Neural cell (in vitro differentiated cells): ENCODE measurements at regions not wholly inside any gene's neighbourhood (a gene's known extent, or its start where the extent isn't known, plus 50 kb on each side); places are given as distances from the start of the nearest gene placed in this dataset.

Experiments
- H2AFZ ChIP-seq: fragments of 200-600, 300-800 bp; sonication (generic), shearing (Covaris generic); 2 replicates; pipeline ENCODE4 v1.6.0; 2014; ENCODE audit warnings: low read depth, mild to moderate bottlenecking, antibody characterized with exemption, low read length, moderate library complexity
- H3F3A ChIP-seq: fragments of 200-600 bp; shearing (Covaris generic); 2 replicates; pipeline ENCODE4 v1.6.1; 2016; ENCODE audit warnings: mild to moderate bottlenecking, moderate library complexity, mixed read lengths, antibody characterized with exemption, low read length; ENCODE audit not compliant: insufficient read depth, poor library complexity, severe bottlenecking
- H3K27ac ChIP-seq: fragments of 200-600, 300-800 bp; sonication (generic), shearing (Covaris generic); 2 replicates; pipeline ENCODE4 v1.5.1; 2014; ENCODE audit warnings: mild to moderate bottlenecking, low read length, moderate library complexity
- H3K27me3 ChIP-seq: fragments of 300-800, 200-600 bp; sonication (generic), shearing (Covaris generic); 2 replicates; pipeline ENCODE4 v1.6.0; 2014; ENCODE audit warnings: mild to moderate bottlenecking, low read depth, low read length, moderate library complexity; ENCODE audit not compliant: insufficient read depth
- H3K36me3 ChIP-seq: fragments of 300-800, 200-600 bp; sonication (generic), shearing (Covaris generic); 2 replicates; pipeline ENCODE4 v1.5.1; 2014; ENCODE audit warnings: mild to moderate bottlenecking, antibody characterized with exemption, low read length, moderate library complexity; ENCODE audit not compliant: insufficient read depth
- H3K4me2 ChIP-seq: fragments of 300-800, 200-600 bp; sonication (generic), shearing (Covaris generic); 2 replicates; pipeline ENCODE4 v1.6.0; 2014; ENCODE audit warnings: mild to moderate bottlenecking, low read length
- H3K4me3 ChIP-seq: fragments of 300-800, 200-600 bp; sonication (generic), shearing (Covaris generic); 2 replicates; pipeline ENCODE4 v1.5.1; 2014; ENCODE audit warnings: mild to moderate bottlenecking, low read length, moderate library complexity
- H3K79me2 ChIP-seq: fragments of 200-600 bp; shearing (Covaris generic); replicated peaks from 2 replicates; pipeline ENCODE4 v1.6.0; 2014; ENCODE audit warnings: mild to moderate bottlenecking, low read length, moderate library complexity; ENCODE audit not compliant: insufficient read depth
- H3K9ac ChIP-seq: fragments of 300-800, 200-600 bp; sonication (generic), shearing (Covaris generic); 2 replicates; pipeline ENCODE4 v1.6.1; 2016; ENCODE audit warnings: mild to moderate bottlenecking, low read length, mixed read lengths
- H3K9me2 ChIP-seq: fragments of 200-600 bp; shearing (Covaris generic); 2 replicates; pipeline ENCODE4 v1.6.1; 2016; ENCODE audit warnings: mild to moderate bottlenecking, low read length, mixed read lengths; ENCODE audit not compliant: insufficient read depth
- H3K9me3 ChIP-seq: fragments of 200-600, 300-800 bp; sonication (generic), shearing (Covaris generic); 2 replicates; pipeline ENCODE4 v1.6.1; 2016; ENCODE audit warnings: mild to moderate bottlenecking, mixed run types, low read length, moderate library complexity, mixed read lengths
- H4K20me1 ChIP-seq: fragments of 200-600 bp; shearing (Covaris generic); 2 replicates; pipeline ENCODE4 v1.6.1; 2016; ENCODE audit warnings: mild to moderate bottlenecking, mixed run types; ENCODE audit not compliant: insufficient read depth
- CTCF ChIP-seq: fragments of 450-650 bp; IDR thresholded peaks from 2 replicates; pipeline ENCODE4 v1.5.1; 2014; ENCODE audit warnings: antibody characterized with exemption, mild to moderate bottlenecking, moderate library complexity; ENCODE audit not compliant: poor library complexity, severe bottlenecking
- EP300 ChIP-seq: fragments of 450-650 bp; conservative IDR thresholded peaks from 2 replicates; pipeline ENCODE4 v1.6.1; 2014; ENCODE audit warnings: antibody characterized with exemption, mild to moderate bottlenecking, moderate library complexity; ENCODE audit not compliant: poor library complexity, severe bottlenecking
- EZH2 ChIP-seq: fragments of 200-600, 300-800 bp; shearing (Covaris generic), sonication (generic); IDR thresholded peaks from 2 replicates; pipeline ENCODE4 v1.6.1; 2014; ENCODE audit warnings: antibody characterized with exemption, low read length, borderline replicate concordance, mild to moderate bottlenecking; ENCODE audit not compliant: insufficient read depth, poor library complexity, severe bottlenecking
- MXI1 ChIP-seq: fragments of 450-650 bp; conservative IDR thresholded peaks from 2 replicates; pipeline ENCODE4 v1.6.1; 2014; ENCODE audit warnings: antibody characterized with exemption, mild to moderate bottlenecking; ENCODE audit not compliant: poor library complexity, severe bottlenecking
- POLR2AphosphoS5 ChIP-seq: IDR thresholded peaks from 2 replicates; pipeline ENCODE4 v1.6.1; 2012
- RAD21 ChIP-seq: fragments of 450-650 bp; conservative IDR thresholded peaks from 2 replicates; pipeline ENCODE4 v1.6.1; 2014; ENCODE audit warnings: antibody characterized with exemption, mild to moderate bottlenecking, moderate library complexity
- REST ChIP-seq: IDR thresholded peaks from 2 replicates; pipeline ENCODE4 v1.6.1; 2012; ENCODE audit warnings: borderline replicate concordance
- SMC3 ChIP-seq: fragments of 450-650 bp; conservative IDR thresholded peaks from 2 replicates; pipeline ENCODE4 v1.6.1; 2014; ENCODE audit warnings: antibody characterized with exemption, mild to moderate bottlenecking, moderate library complexity; ENCODE audit not compliant: poor library complexity
- TAF1 ChIP-seq: IDR thresholded peaks from 2 replicates; pipeline ENCODE4 v1.6.1; 2012; ENCODE audit warnings: low read depth

GRCh38 chr3:96416549-96417255, 397.7 kb upstream of the EPHA6 start:
- H3K9ac ChIP-seq: no peak overlapping the region
- H3K27ac ChIP-seq: no peak overlapping the region
- H2AFZ ChIP-seq: no peak overlapping the region
- H3F3A ChIP-seq: no peaks in the 10 kb centered on the region
- no peaks in the 10 kb centered on the region for H3K9me3 ChIP-seq
- no peaks in the 10 kb centered on the region for H3K79me2 ChIP-seq
- no peaks in the 10 kb centered on the region for H3K9me2 ChIP-seq
- TF ChIP-seq POLR2AphosphoS5: no peak
- no peak for TF ChIP-seq EP300
- TF ChIP-seq RAD21: no peak
- TF ChIP-seq MXI1: no peak
- no peak for TF ChIP-seq TAF1
- no peak for TF ChIP-seq REST
- TF ChIP-seq CTCF: no peak
- no peak for TF ChIP-seq SMC3
- no peak for TF ChIP-seq EZH2
- H3K27me3 ChIP-seq: no peaks in the 10 kb centered on the region
- no peak overlapping the region for H3K4me2 ChIP-seq
- no peak overlapping the region for H3K4me3 ChIP-seq
- H4K20me1 ChIP-seq: no peaks in the 10 kb centered on the region
- H3K36me3 ChIP-seq: no peaks in the 10 kb centered on the region

GRCh38 chr3:96428097-96428496, 386.3 kb upstream of the EPHA6 start:
- H3K9me2 ChIP-seq: no peaks in the 10 kb centered on the region
- TF ChIP-seq REST: no peak
- no peak for TF ChIP-seq SMC3
- TF ChIP-seq MXI1: no peak
- no peak for TF ChIP-seq EZH2
- TF ChIP-seq EP300: no peak
- TF ChIP-seq RAD21: no peak
- TF ChIP-seq TAF1: no peak
- TF ChIP-seq CTCF: no peak
- TF ChIP-seq POLR2AphosphoS5: no peak
- no peaks in the 10 kb centered on the region for H3K36me3 ChIP-seq
- no peak overlapping the region for H3K4me2 ChIP-seq
- H3K9me3 ChIP-seq: no peaks in the 10 kb centered on the region
- H3K79me2 ChIP-seq: no peaks in the 10 kb centered on the region
- no peak overlapping the region for H3K4me3 ChIP-seq
- no peak overlapping the region for H2AFZ ChIP-seq
- no peaks in the 10 kb centered on the region for H4K20me1 ChIP-seq
- H3K27me3 ChIP-seq: no peaks in the 10 kb centered on the region
- H3K27ac ChIP-seq: no peak overlapping the region
- H3K9ac ChIP-seq: no peak overlapping the region
- H3F3A ChIP-seq: no peaks in the 10 kb centered on the region
